Pulmonary artery endothelial cell (primary cell): ENCODE measurements at regions not wholly inside any gene's neighbourhood (a gene's known extent, or its start where the extent isn't known, plus 50 kb on each side); places are given as distances from the start of the nearest gene placed in this dataset.
A peak's percentile ranks its signal among the peaks of the same experiment; 100 is the strongest.

Experiments used
- DNase-seq: peaks from one replicate; pipeline ENCODE4 v3.0.0-alpha.2; 2011; ENCODE audit warnings: low read depth, low spot score

DNA sequence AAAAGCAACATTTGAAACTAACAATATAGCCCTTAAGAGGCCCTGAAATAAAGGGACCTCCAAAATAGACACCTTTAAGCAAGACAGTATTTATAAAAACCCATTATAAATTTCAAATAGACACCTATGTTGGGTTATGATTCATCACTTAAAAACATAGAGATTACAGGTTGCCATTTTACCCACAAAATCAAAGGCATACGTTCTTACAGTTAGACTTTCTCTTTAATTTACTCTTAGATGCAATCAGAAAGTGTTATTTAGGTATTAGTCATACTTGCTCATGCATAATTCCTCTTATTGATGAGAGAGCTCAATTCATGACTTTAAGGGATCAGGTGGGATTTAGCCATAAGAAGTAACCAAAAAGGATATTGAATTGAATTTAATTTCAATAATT, 51.5 kb upstream of the TMEM200A start:
- no peak for DNase-seq

DNA sequence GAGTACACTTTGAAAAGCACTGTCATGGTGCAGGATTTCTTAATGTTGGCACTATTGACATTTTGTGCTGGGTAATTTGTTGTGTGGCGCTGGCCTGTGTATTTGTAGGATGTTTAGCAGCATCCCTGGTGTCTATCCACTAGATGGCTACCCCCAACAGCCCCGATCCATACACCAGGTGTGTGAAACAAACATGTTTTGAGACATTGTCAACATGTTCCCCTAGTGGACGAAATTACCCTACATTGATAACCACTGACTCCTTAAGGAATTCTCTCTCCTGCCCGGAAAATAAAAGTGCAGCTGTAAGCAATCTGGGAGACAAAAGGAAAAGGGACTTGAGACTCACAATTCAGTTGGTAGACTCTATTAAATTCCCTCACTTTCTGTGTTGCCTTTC, 52.6 kb upstream of the TMEM200A start:
- no peak for DNase-seq

DNA sequence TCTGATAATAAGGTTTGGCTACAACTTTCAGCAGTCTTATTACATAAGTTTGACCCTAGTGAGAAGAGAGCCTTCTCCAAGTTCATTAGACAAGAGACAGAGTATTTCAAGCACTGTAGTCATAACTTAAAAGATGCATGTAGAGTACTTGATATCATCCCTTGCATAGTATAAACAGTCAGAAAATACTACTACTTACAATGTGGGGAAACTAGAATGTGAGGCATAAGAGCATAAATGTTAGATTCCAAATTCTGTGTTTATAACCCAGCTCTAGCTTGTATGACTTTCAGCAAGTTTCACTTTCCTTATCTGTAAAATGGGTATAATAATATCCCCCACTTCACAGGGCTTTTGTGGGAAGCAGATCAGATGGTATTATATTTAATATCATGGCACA, 56.8 kb upstream of the TMEM200A start:
- no peak for DNase-seq

DNA sequence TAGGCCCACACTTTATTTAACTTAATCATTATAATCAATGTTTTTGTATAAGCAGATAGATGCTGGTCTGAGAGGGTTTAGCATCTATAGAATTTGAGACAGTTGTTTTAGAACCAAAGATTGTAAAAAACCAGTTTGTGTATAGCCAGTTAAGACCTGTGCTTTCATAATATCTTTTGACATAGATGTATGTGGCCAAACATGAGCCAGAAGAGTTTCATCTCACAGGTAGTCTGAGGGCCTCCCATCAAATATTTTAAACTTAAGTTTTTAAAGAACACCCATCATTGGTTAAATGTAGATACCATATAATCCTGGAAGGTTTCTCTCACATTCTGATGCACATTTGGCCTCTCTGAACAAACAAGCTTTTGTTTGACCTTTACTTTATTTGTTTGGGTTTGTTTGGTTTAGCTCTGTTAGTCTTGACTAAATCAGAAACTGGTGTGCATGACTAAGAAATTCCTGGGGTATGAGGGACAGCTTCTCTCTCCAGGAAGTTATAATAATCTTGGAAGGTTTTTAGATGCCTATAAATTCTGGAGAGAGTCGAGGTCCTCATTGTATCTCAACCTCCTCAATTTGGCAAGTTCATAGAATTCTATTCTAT, 58.0 kb upstream of the TMEM200A start:
- no peak for DNase-seq

DNA sequence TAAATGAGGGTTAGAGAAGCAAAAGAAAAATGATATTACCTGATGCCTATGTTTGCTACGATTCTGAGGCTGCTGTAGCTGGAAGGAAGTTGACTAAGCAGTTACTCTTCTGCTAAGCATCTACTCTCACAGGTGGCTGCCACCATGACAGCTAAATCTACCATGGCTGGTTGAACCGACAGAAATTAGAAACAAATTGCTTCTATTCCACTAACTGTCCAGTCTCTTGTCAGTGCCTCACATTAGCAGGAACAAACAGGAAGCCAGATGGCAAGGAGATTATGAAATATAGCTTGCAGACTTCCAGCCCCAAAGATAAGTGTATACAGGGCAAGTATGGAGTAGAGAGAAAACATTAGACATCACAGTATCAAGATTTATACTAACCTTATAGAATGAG, 59.4 kb upstream of the TMEM200A start:
- no peak for DNase-seq

DNA sequence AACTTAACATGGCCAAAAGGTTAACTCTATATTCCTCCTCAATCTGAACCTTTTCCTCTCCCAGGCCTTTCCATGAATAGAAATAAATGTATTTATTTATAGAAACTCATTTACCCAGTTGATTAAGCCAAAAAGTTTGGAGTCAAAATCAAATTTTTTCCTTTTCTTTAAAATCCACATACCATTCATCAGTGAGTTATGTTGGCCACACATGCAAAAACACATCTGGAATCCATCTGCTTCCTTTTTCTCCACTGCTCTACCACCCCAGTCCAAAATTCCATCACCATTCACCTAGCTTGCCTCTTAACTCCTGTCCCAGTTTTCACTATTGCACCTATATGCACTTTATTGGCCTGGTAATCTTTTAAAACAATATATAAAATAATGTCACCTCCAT, 62.4 kb upstream of the TMEM200A start:
- DNase-seq, result no peak

DNA sequence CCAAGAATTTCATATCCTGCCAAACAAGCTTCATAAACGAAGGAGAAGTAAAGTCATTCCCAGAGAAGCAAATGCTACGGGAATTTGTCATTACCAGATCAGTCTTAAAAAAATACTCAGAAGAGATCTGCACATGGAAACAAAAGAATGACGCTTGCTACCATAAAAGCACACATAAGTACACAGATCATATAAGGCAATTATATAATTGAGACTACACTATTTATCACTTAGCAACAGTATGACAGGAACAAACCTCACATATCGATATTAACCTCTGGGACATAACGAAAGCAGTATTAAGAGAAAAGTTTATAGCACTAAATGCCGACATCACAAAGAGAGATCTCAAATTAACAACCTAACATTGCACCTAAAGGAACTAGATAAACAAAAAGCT, 67.6 kb upstream of the TMEM200A start:
- no peak for DNase-seq

DNA sequence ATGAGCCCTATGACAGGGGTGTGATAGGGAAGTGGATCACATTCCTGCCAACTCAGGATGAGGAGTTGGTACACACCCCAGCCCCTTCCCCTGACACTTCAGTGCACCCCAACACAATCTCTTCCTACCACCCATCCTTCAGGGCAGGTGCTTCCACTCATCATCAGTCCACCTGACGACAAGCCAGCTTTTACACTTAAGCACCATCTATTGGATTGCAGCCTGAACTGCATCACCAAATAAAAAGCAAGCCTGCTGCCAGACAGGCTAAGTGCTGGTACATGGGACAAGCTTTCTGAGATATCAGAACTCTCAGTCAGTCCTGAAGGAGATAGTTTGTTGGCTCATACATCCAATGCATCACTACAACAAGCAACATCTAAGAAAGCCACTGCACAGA, 69.0 kb upstream of the TMEM200A start:
- DNase-seq, result no peak

DNA sequence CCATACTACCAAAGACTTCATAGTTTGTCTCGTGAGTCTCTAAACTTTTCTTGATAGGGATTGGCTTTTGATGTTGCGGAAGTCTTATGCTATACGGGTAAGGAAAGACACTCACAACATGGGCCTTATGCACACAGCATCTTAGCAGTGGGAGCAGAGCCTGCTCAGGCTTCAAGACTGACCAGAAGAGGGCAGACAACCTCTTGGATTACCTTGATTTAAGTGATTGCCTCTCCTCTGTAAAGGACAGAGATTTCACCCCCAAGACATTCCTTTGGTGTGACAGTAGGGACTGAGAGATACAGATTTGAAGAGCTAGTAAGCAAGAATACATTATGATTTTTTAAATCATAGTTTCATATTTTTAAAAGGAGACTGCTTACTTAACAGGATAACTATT, 71.0 kb upstream of the SAMD3 start:
- peak; percentile 3 for DNase-seq

DNA sequence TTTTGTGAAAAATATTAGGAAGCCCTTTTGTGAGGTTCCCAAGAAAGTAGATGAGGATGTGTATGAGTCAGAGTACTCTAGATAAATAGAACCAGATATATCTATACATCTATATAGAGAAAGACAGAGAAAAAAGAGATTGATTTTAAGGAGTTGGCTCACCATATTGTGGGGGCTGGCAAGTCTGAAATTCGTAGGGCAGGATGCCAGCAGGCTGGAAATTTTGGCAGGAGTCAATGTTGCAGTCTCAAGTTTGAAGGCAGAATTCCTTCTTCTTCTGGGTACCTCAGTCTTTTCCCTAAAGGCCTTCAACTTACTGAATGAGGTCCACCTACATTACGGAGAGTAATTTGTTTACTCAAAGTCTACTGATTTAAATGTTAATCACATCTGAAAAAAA, 65.3 kb upstream of the SAMD3 start:
- DNase-seq, result no peak

DNA sequence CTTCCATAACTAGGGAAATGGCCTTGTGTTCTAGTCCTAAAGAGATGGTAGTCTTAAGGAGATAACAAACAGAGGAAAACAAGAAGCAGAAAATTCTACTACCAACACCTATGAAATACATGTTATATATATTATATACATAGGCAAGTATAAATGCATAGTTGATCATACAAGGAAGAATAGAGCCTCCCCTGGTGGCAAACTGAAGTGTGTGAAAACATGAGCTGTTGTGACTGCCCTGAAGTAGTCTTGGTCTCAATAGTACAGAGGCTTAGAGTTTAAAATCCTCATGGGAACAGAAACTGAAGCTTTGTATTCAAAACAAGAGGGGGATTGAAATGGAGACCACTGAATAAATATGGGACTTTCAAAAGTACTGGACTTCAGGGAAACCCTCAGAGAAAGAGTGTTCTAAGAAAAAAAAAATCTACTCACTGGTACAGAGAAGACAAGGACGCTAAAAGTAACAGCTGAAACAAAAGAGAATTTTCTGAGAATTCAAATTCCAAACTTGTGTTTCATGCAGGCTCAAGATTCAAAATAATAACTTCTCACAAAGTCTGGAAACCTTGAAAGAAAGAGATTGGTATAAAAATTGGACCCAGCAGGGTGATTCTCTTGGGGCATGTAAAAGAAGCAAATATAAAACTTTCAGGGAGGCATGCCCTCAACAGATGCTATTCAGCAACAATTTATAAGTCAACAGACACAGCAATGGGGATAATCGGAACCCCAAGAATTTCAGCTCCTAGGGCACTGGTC, 59.7 kb upstream of the SAMD3 start:
- no peak for DNase-seq

DNA sequence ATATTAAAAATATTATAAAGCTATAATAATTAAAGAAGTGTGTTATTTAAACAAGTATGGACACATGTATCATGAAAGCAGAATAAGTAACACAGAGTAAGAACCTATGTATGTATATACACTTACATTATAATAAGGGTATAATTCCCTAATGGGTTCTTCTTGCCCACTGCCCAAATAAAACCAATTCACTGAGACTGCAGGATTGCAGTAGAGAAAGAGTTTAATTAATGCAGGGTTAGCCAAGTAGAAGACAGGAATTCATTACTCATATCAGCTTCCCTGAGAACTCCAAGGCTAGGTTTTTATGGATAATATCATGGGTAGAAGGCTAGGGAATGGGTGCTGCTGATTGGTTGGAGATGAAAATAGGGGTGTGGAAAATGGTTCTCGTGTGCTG, 53.8 kb upstream of the SAMD3 start:
- DNase-seq, result no peak

DNA sequence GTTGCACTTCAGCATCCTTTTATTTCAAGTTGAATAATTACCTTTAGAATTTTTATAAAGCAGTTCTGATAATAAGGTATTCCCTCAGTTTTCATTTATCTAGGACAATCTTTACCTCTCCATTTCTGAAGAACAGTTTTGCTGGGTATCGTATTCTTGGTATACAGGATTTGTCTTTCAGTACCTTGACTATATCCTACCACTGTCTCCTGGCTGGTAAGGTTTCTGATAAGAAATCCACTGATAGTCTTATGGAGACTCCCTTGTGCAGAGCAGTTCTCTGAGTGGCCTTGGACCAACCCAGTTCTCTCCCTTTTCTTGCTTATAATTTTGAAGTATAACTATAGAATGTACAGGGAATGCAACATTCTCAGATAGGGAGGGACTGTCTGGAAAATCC, 51.3 kb upstream of the SAMD3 start:
- no peak for DNase-seq
